Smooth muscle cell (in vitro differentiated cells): ENCODE measurements at regions not wholly inside any gene's neighbourhood (a gene's known extent, or its start where the extent isn't known, plus 50 kb on each side); places are given as distances from the start of the nearest gene placed in this dataset.

Experiments used
- DNase-seq: peaks from one replicate; lab custom pipeline; 2025; ENCODE audit not compliant: unreplicated experiment; lab: John Stamatoyannopoulos, UW
- H2AFZ ChIP-seq: fragments of 200-600 bp; sonication (generic); 2 replicates; pipeline ENCODE4 v1.6.0; 2016; ENCODE audit warnings: antibody characterized with exemption, low read depth, mild to moderate bottlenecking
- H3F3A ChIP-seq: fragments of 200-600 bp; sonication (generic); 2 replicates; pipeline ENCODE4 v1.6.0; 2017; ENCODE audit warnings: antibody characterized with exemption, low read depth
- H3K27ac ChIP-seq: fragments of 200-600 bp; sonication (generic); 2 replicates; pipeline ENCODE4 v1.5.1; 2016; ENCODE audit warnings: low read depth, mild to moderate bottlenecking
- H3K27me3 ChIP-seq: fragments of 200-600 bp; sonication (generic); 2 replicates; pipeline ENCODE4 v1.6.1; 2016; ENCODE audit warnings: low read depth, mild to moderate bottlenecking
- H3K36me3 ChIP-seq: fragments of 200-600 bp; sonication (generic); 2 replicates; pipeline ENCODE4 v1.5.1; 2016; ENCODE audit warnings: low read depth
- H3K4me1 ChIP-seq: fragments of 200-600 bp; sonication (generic); 2 replicates; pipeline ENCODE4 v1.5.1; 2016; ENCODE audit warnings: low read depth
- H3K4me2 ChIP-seq: fragments of 200-600 bp; sonication (generic); 2 replicates; pipeline ENCODE4 v1.6.0; 2016; ENCODE audit warnings: mild to moderate bottlenecking
- H3K4me3 ChIP-seq: fragments of 200-600 bp; sonication (generic); 2 replicates; pipeline ENCODE4 v1.5.1; 2016; ENCODE audit warnings: mild to moderate bottlenecking
- H3K79me2 ChIP-seq: fragments of 200-600 bp; sonication (generic); 2 replicates; pipeline ENCODE4 v1.6.0; 2016; ENCODE audit warnings: low read depth, mild to moderate bottlenecking
- H3K9ac ChIP-seq: fragments of 200-600 bp; sonication (generic); 2 replicates; pipeline ENCODE4 v1.6.0; 2016; ENCODE audit warnings: low read depth
- H3K9me3 ChIP-seq: fragments of 200-600 bp; sonication (generic); replicated peaks from 2 replicates; pipeline ENCODE4 v1.5.1; 2016; ENCODE audit warnings: low read depth
- H4K20me1 ChIP-seq: fragments of 200-600 bp; sonication (generic); 2 replicates; pipeline ENCODE4 v1.6.0; 2016; ENCODE audit warnings: low read depth
- CTCF ChIP-seq: fragments of 200-600 bp; sonication (generic); IDR thresholded peaks from 2 replicates; pipeline ENCODE4 v1.5.1; 2017; ENCODE audit warnings: borderline replicate concordance, mild to moderate bottlenecking, antibody characterized with exemption; ENCODE audit not compliant: insufficient read depth, poor library complexity, severe bottlenecking
- WGBS: methylation state at CpG from one replicate; pipeline ENCODE4 v1.1.7; 2016; ENCODE audit warnings: low lambda C conversion rate; 5-methylcytosine and 5-hydroxymethylcytosine counted together

- 83% methylated on average over 1 of the region's 1 CpG for WGBS
- no peaks in the 10 kb centered on the region for H3K9me3 ChIP-seq
- no peaks in the 10 kb centered on the region for H4K20me1 ChIP-seq
- TF ChIP-seq CTCF = no peak
- H3K79me2 ChIP-seq = no peaks in the 10 kb centered on the region
- no peak overlapping the region for H3K27ac ChIP-seq
- no peak for DNase-seq
- H3K36me3 ChIP-seq = no peaks in the 10 kb centered on the region
- H3K4me2 ChIP-seq = no peak overlapping the region
- H2AFZ ChIP-seq = no peak overlapping the region
- no peaks in the 10 kb centered on the region for H3F3A ChIP-seq
- H3K4me3 ChIP-seq = no peak overlapping the region
- no peaks in the 10 kb centered on the region for H3K4me1 ChIP-seq
- no peak overlapping the region for H3K9ac ChIP-seq
- no peaks in the 10 kb centered on the region for H3K27me3 ChIP-seq
These were observed 514.7 kb downstream of the MTRR start for GRCh38 chr5:8383616-8384015.

- H3K9ac ChIP-seq = no peak overlapping the region
- no peaks in the 10 kb centered on the region for H3K36me3 ChIP-seq
- H3K9me3 ChIP-seq = no peaks in the 10 kb centered on the region
- H4K20me1 ChIP-seq = no peaks in the 10 kb centered on the region
- H3F3A ChIP-seq = no peaks in the 10 kb centered on the region
- H3K4me1 ChIP-seq = no peaks in the 10 kb centered on the region
- no peak overlapping the region for H3K4me3 ChIP-seq
- H3K79me2 ChIP-seq = no peaks in the 10 kb centered on the region
- TF ChIP-seq CTCF = no peak
- no peaks in the 10 kb centered on the region for H3K27me3 ChIP-seq
- no peak overlapping the region for H3K27ac ChIP-seq
- DNase-seq = no peak
- no peak overlapping the region for H3K4me2 ChIP-seq
- 67% methylated on average over 2 of the region's 2 CpGs for WGBS
- H2AFZ ChIP-seq = no peak overlapping the region
These were observed 517.9 kb downstream of the MTRR start for GRCh38 chr5:8386719-8387288.

GRCh38 chr5:8391911-8392310, 523.0 kb downstream of the MTRR start:
- Histone ChIP-seq H4K20me1 (no peaks in the 10 kb centered on the region), H3K9me3 (no peaks in the 10 kb centered on the region), H2AFZ (no peak overlapping the region), H3K79me2 (no peaks in the 10 kb centered on the region), H3F3A (no peaks in the 10 kb centered on the region), H3K4me1 (no peaks in the 10 kb centered on the region), H3K4me2 (no peak overlapping the region), H3K27me3 (peaks cover 6% of the 10 kb centered on the region), H3K9ac (no peak overlapping the region), H3K27ac (no peak overlapping the region), H3K4me3 (no peak overlapping the region), H3K36me3 (no peaks in the 10 kb centered on the region)
- DNase-seq = no peak
- WGBS = 61% methylated on average over 2 of the region's 2 CpGs
- no peak for TF ChIP-seq CTCF

- Histone ChIP-seq H3K79me2 (no peaks in the 10 kb centered on the region), H3K9me3 (no peaks in the 10 kb centered on the region), H3K27me3 (peaks cover 6% of the 10 kb centered on the region), H3K4me2 (no peak overlapping the region), H3K27ac (no peak overlapping the region), H2AFZ (no peak overlapping the region), H3K9ac (no peak overlapping the region), H3F3A (no peaks in the 10 kb centered on the region), H3K4me3 (no peak overlapping the region), H4K20me1 (no peaks in the 10 kb centered on the region), H3K4me1 (no peaks in the 10 kb centered on the region), H3K36me3 (no peaks in the 10 kb centered on the region)
- WGBS = 44% methylated on average over 2 of the region's 2 CpGs
- no peak for DNase-seq
- TF ChIP-seq CTCF = no peak
These were observed 524.3 kb downstream of the MTRR start for GRCh38 chr5:8393240-8393639.
